GM23338 (cell line): ENCODE measurements at regions not wholly inside any gene's neighbourhood (a gene's known extent, or its start where the extent isn't known, plus 50 kb on each side); places are given as distances from the start of the nearest gene placed in this dataset.
A peak's percentile ranks its signal among the peaks of the same experiment; 100 is the strongest.

ENCODE experiments used
- ATAC-seq: fragments of 200-7000 bp; cut with Tn5 transposase; 3 replicates; pipeline ENCODE4 v1.9.1; 2020
- DNase-seq: peaks from one replicate; pipeline ENCODE4 v3.0.0-alpha.2; 2015; ENCODE audit warnings: low spot score
- H2AFZ ChIP-seq: fragments of 200-600 bp; sonication (generic); 2 replicates; pipeline ENCODE4 v1.8.0; 2016; ENCODE audit warnings: antibody characterized with exemption, mild to moderate bottlenecking, moderate library complexity
- H3F3A ChIP-seq: fragments of 200-600 bp; sonication (generic); replicated peaks from 2 replicates; pipeline ENCODE4 v1.8.0; 2017; ENCODE audit warnings: antibody characterized with exemption, mixed run types, low read depth
- H3K27ac ChIP-seq: fragments of 200-600 bp; sonication (generic); 2 replicates; pipeline ENCODE4 v1.6.1; 2016; ENCODE audit warnings: low read depth
- H3K27me3 ChIP-seq: fragments of 200-600 bp; sonication (generic); 2 replicates; pipeline ENCODE4 v1.8.0; 2016; ENCODE audit warnings: mild to moderate bottlenecking, mixed run types, moderate library complexity; ENCODE audit not compliant: insufficient read depth
- H3K36me3 ChIP-seq: fragments of 200-600 bp; sonication (generic); 2 replicates; pipeline ENCODE4 v1.8.0; 2016; ENCODE audit warnings: mild to moderate bottlenecking; ENCODE audit not compliant: insufficient read depth
- H3K4me1 ChIP-seq: fragments of 200-600 bp; sonication (generic); 2 replicates; pipeline ENCODE4 v1.8.0; 2016; ENCODE audit warnings: mild to moderate bottlenecking, moderate library complexity; ENCODE audit not compliant: insufficient read depth
- H3K4me2 ChIP-seq: fragments of 200-600 bp; sonication (generic); 2 replicates; pipeline ENCODE4 v1.7.1; 2017; ENCODE audit warnings: mixed run types
- H3K4me3 ChIP-seq: fragments of 200-600 bp; sonication (generic); 2 replicates; pipeline ENCODE4 v1.6.1; 2016; ENCODE audit warnings: mixed run types
- H3K79me2 ChIP-seq: fragments of 200-600 bp; sonication (generic); replicated peaks from 2 replicates; pipeline ENCODE4 v1.8.0; 2017; ENCODE audit warnings: mild to moderate bottlenecking; ENCODE audit not compliant: insufficient read depth
- H3K9me2 ChIP-seq: fragments of 200-600 bp; sonication (generic); 2 replicates; pipeline ENCODE4 v1.8.0; 2017; ENCODE audit not compliant: insufficient read depth
- H4K20me1 ChIP-seq: fragments of 200-600 bp; sonication (generic); replicated peaks from 2 replicates; pipeline ENCODE4 v1.8.0; 2017; ENCODE audit warnings: mild to moderate bottlenecking; ENCODE audit not compliant: insufficient read depth
- H3K27ac Mint-ChIP-seq: 2 replicates; pipeline ENCODE4 v1.8.0; 2020; ENCODE audit warnings: inconsistent platforms, mild to moderate bottlenecking, moderate library complexity, mixed read lengths
- H3K27me3 Mint-ChIP-seq: 3 replicates; pipeline ENCODE4 v1.8.0; 2022; ENCODE audit warnings: low read depth, mild to moderate bottlenecking, moderate library complexity, mixed read lengths, inconsistent platforms; ENCODE audit not compliant: insufficient read depth, poor library complexity
- H3K36me3 Mint-ChIP-seq: 3 replicates; pipeline ENCODE4 v1.8.0; 2021; ENCODE audit warnings: low read depth, mild to moderate bottlenecking, inconsistent platforms, moderate library complexity, mixed read lengths
- H3K4me1 Mint-ChIP-seq: 3 replicates; pipeline ENCODE4 v1.8.0; 2020; ENCODE audit warnings: mild to moderate bottlenecking, inconsistent platforms, mixed read lengths
- H3K4me3 Mint-ChIP-seq: 3 replicates; pipeline ENCODE4 v1.8.0; 2021; ENCODE audit warnings: moderate library complexity, mild to moderate bottlenecking, inconsistent platforms, mixed read lengths
- H3K9me3 Mint-ChIP-seq: 3 replicates; pipeline ENCODE4 v1.8.0; 2020; ENCODE audit warnings: moderate library complexity, mild to moderate bottlenecking, inconsistent platforms, mixed read lengths
- CREB1 ChIP-seq: fragments of 250-450 bp; sonication (Bioruptor Pico); IDR thresholded peaks from 2 replicates; pipeline ENCODE4 v1.5.0; 2020; ENCODE audit warnings: low read depth, mild to moderate bottlenecking, moderate library complexity
- EZH2 ChIP-seq: fragments of 200-600 bp; sonication (generic); IDR thresholded peaks from one replicate; pipeline ENCODE4 v1.8.0; 2017; ENCODE audit warnings: antibody characterized with exemption, mild to moderate bottlenecking, low read depth; ENCODE audit not compliant: unreplicated experiment
- JUNB ChIP-seq: IDR thresholded peaks from one replicate; pipeline ENCODE4 v1.6.1; 2016; ENCODE audit warnings: antibody characterized with exemption; ENCODE audit not compliant: unreplicated experiment
- NANOG ChIP-seq: IDR thresholded peaks from 2 replicates; pipeline ENCODE4 v1.6.1; 2016; ENCODE audit warnings: antibody characterized with exemption, borderline replicate concordance
- STAT1 ChIP-seq: IDR thresholded peaks from one replicate; pipeline ENCODE4 v1.6.1; 2016; ENCODE audit warnings: antibody characterized with exemption; ENCODE audit not compliant: unreplicated experiment
- ZNF114 ChIP-seq: fragments of 250-450 bp; sonication (Bioruptor Pico); IDR thresholded peaks from 2 replicates; pipeline ENCODE4 v1.5.0; 2020; ENCODE audit warnings: mild to moderate bottlenecking, moderate library complexity
- ZNF331 ChIP-seq: fragments of 250-450 bp; sonication (Bioruptor Pico); IDR thresholded peaks from 2 replicates; pipeline ENCODE4 v1.5.0; 2020; ENCODE audit warnings: low read depth, mild to moderate bottlenecking, moderate library complexity
- TF ChIP-seq, protein P1 (sequence below): fragments of 250-450 bp; sonication (Bioruptor Pico); IDR thresholded peaks from 2 replicates; pipeline ENCODE4 v1.5.0; 2020; ENCODE audit warnings: mild to moderate bottlenecking, moderate library complexity
- TF ChIP-seq, protein P2 (sequence below): IDR thresholded peaks from 2 replicates; pipeline ENCODE4 v1.6.1; 2016; ENCODE audit warnings: antibody characterized with exemption
- TF ChIP-seq, protein P3 (sequence below), 2 experiments: fragments of 200-600 bp in 1 of 2; sonication (generic) in 1 of 2; conservative IDR thresholded peaks; 2 replicates each; pipeline versions ENCODE4 v1.5.1 to v1.6.1; 2016 to 2017; ENCODE audit warnings: antibody characterized with exemption in 2 of 2, low read depth in 2 of 2, mild to moderate bottlenecking in 2 of 2, moderate library complexity in 1 of 2

DNA sequence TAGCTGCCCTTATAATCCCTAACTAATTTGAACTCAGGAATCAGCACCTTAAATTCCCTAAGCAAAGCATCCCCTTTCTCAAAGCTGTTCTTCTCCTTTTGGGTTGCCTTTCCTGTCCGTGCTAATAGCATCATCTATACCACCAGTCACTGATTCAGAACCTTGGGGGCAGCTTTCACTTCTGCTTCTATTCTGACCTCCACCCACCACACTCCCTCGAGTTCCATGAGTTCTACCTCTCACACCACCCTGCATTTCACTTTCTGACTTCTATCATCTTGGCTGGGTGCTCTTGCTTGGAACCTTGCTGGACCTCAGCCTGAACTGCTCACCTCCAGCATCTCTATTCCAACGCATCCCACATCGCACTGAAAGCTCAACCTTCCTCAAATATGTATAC lies 55.4 kb upstream of the KCNMB2 start (continued):
- TF ChIP-seq, protein P1, sequence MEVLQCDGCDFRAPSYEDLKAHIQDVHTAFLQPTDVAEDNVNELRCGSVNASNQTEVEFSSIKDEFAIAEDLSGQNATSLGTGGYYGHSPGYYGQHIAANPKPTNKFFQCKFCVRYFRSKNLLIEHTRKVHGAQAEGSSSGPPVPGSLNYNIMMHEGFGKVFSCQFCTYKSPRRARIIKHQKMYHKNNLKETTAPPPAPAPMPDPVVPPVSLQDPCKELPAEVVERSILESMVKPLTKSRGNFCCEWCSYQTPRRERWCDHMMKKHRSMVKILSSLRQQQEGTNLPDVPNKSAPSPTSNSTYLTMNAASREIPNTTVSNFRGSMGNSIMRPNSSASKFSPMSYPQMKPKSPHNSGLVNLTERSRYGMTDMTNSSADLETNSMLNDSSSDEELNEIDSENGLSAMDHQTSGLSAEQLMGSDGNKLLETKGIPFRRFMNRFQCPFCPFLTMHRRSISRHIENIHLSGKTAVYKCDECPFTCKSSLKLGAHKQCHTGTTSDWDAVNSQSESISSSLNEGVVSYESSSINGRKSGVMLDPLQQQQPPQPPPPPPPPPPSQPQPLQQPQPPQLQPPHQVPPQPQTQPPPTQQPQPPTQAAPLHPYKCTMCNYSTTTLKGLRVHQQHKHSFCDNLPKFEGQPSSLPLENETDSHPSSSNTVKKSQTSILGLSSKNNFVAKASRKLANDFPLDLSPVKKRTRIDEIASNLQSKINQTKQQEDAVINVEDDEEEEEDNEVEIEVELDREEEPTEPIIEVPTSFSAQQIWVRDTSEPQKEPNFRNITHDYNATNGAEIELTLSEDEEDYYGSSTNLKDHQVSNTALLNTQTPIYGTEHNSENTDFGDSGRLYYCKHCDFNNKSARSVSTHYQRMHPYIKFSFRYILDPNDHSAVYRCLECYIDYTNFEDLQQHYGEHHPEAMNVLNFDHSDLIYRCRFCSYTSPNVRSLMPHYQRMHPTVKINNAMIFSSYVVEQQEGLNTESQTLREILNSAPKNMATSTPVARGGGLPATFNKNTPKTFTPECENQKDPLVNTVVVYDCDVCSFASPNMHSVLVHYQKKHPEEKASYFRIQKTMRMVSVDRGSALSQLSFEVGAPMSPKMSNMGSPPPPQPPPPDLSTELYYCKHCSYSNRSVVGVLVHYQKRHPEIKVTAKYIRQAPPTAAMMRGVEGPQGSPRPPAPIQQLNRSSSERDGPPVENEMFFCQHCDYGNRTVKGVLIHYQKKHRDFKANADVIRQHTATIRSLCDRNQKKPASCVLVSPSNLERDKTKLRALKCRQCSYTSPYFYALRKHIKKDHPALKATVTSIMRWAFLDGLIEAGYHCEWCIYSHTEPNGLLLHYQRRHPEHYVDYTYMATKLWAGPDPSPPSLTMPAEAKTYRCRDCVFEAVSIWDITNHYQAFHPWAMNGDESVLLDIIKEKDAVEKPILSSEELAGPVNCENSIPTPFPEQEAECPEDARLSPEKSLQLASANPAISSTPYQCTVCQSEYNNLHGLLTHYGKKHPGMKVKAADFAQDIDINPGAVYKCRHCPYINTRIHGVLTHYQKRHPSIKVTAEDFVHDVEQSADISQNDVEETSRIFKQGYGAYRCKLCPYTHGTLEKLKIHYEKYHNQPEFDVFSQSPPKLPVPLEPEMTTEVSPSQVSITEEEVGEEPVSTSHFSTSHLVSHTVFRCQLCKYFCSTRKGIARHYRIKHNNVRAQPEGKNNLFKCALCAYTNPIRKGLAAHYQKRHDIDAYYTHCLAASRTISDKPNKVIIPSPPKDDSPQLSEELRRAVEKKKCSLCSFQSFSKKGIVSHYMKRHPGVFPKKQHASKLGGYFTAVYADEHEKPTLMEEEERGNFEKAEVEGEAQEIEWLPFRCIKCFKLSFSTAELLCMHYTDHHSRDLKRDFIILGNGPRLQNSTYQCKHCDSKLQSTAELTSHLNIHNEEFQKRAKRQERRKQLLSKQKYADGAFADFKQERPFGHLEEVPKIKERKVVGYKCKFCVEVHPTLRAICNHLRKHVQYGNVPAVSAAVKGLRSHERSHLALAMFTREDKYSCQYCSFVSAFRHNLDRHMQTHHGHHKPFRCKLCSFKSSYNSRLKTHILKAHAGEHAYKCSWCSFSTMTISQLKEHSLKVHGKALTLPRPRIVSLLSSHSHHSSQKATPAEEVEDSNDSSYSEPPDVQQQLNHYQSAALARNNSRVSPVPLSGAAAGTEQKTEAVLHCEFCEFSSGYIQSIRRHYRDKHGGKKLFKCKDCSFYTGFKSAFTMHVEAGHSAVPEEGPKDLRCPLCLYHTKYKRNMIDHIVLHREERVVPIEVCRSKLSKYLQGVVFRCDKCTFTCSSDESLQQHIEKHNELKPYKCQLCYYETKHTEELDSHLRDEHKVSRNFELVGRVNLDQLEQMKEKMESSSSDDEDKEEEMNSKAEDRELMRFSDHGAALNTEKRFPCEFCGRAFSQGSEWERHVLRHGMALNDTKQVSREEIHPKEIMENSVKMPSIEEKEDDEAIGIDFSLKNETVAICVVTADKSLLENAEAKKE (CRISPR knock-in tag): no peak
- no peak for TF ChIP-seq STAT1
- TF ChIP-seq, protein P2, sequence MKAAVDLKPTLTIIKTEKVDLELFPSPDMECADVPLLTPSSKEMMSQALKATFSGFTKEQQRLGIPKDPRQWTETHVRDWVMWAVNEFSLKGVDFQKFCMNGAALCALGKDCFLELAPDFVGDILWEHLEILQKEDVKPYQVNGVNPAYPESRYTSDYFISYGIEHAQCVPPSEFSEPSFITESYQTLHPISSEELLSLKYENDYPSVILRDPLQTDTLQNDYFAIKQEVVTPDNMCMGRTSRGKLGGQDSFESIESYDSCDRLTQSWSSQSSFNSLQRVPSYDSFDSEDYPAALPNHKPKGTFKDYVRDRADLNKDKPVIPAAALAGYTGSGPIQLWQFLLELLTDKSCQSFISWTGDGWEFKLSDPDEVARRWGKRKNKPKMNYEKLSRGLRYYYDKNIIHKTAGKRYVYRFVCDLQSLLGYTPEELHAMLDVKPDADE: no peak

DNA sequence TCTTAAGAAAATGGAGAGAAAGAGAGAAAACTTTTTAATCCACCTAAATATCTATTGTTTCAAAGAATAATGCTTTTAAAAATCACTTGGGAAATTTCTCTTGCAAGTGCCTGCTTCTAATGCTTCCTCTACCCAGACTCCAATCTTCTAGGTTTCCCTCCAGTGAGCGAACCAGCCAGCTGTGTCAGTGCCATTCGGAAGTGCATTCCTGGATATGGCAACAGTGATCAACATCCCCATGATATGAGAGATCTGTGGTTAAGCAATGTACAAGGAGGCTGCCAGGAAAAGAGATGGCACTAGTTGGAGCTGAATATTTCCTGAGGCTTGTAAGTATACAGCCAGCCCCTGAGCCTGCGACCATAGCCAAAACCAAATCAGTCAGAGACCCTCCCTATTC lies 53.3 kb upstream of the KCNMB2 start:
- Mint-ChIP-seq H3K27ac (no peak overlapping the region), H3K27me3 (peaks cover 2% of the 10 kb centered on the region), H3K4me1 (peaks cover 23% of the 10 kb centered on the region), H3K36me3 (no peaks in the 10 kb centered on the region), H3K9me3 (no peaks in the 10 kb centered on the region), H3K4me3 (no peak overlapping the region)
- Histone ChIP-seq H3K27me3 (no peaks in the 10 kb centered on the region), H4K20me1 (no peaks in the 10 kb centered on the region), H2AFZ (peak overlapping the region; percentile 14; the same call in 1 of the 2 replicates), H3K9me2 (no peaks in the 10 kb centered on the region; the same call in 1 of the 2 replicates), H3K4me3 (no peak overlapping the region), H3K4me1 (peaks cover 17% of the 10 kb centered on the region), H3K79me2 (no peaks in the 10 kb centered on the region), H3K36me3 (no peaks in the 10 kb centered on the region), H3F3A (no peaks in the 10 kb centered on the region), H3K4me2 (no peak overlapping the region), H3K27ac (no peak overlapping the region)
- DNase-seq (no peak), ATAC-seq (no peak)
- TF ChIP-seq EZH2 (no peak), JUNB (no peak), STAT1 (no peak), NANOG (no peak), CREB1 (CRISPR knock-in tag) (no peak), ZNF114 (CRISPR knock-in tag) (no peak), ZNF331 (no peak)
- TF ChIP-seq, protein P2: no peak
- TF ChIP-seq, protein P3, sequence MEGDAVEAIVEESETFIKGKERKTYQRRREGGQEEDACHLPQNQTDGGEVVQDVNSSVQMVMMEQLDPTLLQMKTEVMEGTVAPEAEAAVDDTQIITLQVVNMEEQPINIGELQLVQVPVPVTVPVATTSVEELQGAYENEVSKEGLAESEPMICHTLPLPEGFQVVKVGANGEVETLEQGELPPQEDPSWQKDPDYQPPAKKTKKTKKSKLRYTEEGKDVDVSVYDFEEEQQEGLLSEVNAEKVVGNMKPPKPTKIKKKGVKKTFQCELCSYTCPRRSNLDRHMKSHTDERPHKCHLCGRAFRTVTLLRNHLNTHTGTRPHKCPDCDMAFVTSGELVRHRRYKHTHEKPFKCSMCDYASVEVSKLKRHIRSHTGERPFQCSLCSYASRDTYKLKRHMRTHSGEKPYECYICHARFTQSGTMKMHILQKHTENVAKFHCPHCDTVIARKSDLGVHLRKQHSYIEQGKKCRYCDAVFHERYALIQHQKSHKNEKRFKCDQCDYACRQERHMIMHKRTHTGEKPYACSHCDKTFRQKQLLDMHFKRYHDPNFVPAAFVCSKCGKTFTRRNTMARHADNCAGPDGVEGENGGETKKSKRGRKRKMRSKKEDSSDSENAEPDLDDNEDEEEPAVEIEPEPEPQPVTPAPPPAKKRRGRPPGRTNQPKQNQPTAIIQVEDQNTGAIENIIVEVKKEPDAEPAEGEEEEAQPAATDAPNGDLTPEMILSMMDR (conservative IDR thresholded peaks at IDR 0.05; ENCODE audit: low read depth in 2 of 2): no peak
